GF-D8 (cell line): ENCODE measurements at regions not wholly inside any gene's neighbourhood (a gene's known extent, or its start where the extent isn't known, plus 50 kb on each side); places are given as distances from the start of the nearest gene placed in this dataset.

Experiments used
- DNase-seq: peaks from one replicate; lab custom pipeline; 2025; lab: John Stamatoyannopoulos, UW

GRCh38 chr2:2828774-2829368 is 497.8 kb upstream of the MYT1L start:
- no peak for DNase-seq

- no peak for DNase-seq
Measured at GRCh38 chr2:2827761-2828221, 496.7 kb upstream of the MYT1L start.

- DNase-seq = no peak
Measured at GRCh38 chr2:2827046-2827636, 496.1 kb upstream of the MYT1L start.

GRCh38 chr2:2826621-2827020 is 495.5 kb upstream of the MYT1L start:
- no peak for DNase-seq

GRCh38 chr2:2826209-2826551 is 495.1 kb upstream of the MYT1L start:
- no peak for DNase-seq

- DNase-seq = no peak
Measured at GRCh38 chr2:2825516-2826208, 494.6 kb upstream of the MYT1L start.

GRCh38 chr2:2825062-2825461 is 494.0 kb upstream of the MYT1L start:
- no peak for DNase-seq

GRCh38 chr2:2824588-2824987 is 493.5 kb upstream of the MYT1L start:
- no peak for DNase-seq

- no peak for DNase-seq
Measured at GRCh38 chr2:2823061-2823753, 492.1 kb upstream of the MYT1L start.

GRCh38 chr2:2822143-2822542 is 491.1 kb upstream of the MYT1L start:
- DNase-seq = no peak

GRCh38 chr2:2812648-2813047 is 481.6 kb upstream of the MYT1L start:
- no peak for DNase-seq

GRCh38 chr2:2812117-2812516 is 481.0 kb upstream of the MYT1L start:
- DNase-seq = no peak

GRCh38 chr2:2810504-2810903 is 479.4 kb upstream of the MYT1L start:
- no peak for DNase-seq

- no peak for DNase-seq
Measured at GRCh38 chr2:2809771-2810170, 478.7 kb upstream of the MYT1L start.

- DNase-seq = no peak
Measured at GRCh38 chr2:2808551-2809058, 477.5 kb upstream of the MYT1L start.

GRCh38 chr2:2806711-2807110 is 475.6 kb upstream of the MYT1L start:
- DNase-seq = no peak

- no peak for DNase-seq
Measured at GRCh38 chr2:2805263-2805662, 474.2 kb upstream of the MYT1L start.

GRCh38 chr2:2804528-2804927 is 473.5 kb upstream of the MYT1L start:
- no peak for DNase-seq

GRCh38 chr2:2801458-2801857 is 470.4 kb upstream of the MYT1L start:
- no peak for DNase-seq

GRCh38 chr2:2800697-2801096 is 469.6 kb upstream of the MYT1L start:
- DNase-seq = no peak

GRCh38 chr2:2800001-2800400 is 468.9 kb upstream of the MYT1L start:
- no peak for DNase-seq

GRCh38 chr2:2799151-2799697 is 468.1 kb upstream of the MYT1L start:
- DNase-seq = no peak

GRCh38 chr2:2798337-2798736 is 467.3 kb upstream of the MYT1L start:
- DNase-seq = no peak
